ENCODE measurements at regions not wholly inside any gene's neighbourhood (a gene's known extent, or its start where the extent isn't known, plus 50 kb on each side); places are given as distances from the start of the nearest gene placed in this dataset.

- no peaks in the 10 kb centered on the region for H3K36me3 ChIP-seq (ENCODE audit: low read depth)
- H3K4me1 ChIP-seq (ENCODE audit: insufficient read depth) = no peaks in the 10 kb centered on the region
- no peak overlapping the region for H3K4me3 ChIP-seq
- no peaks in the 10 kb centered on the region for H3K9me3 ChIP-seq (ENCODE audit: low read depth)
- H2AFZ ChIP-seq = no peak overlapping the region
- no peak overlapping the region for H3K4me2 ChIP-seq (ENCODE audit: unreplicated experiment)
- H3K79me2 ChIP-seq (ENCODE audit: insufficient read depth) = no peaks in the 10 kb centered on the region
- H4K20me1 ChIP-seq (ENCODE audit: insufficient read depth) = no peaks in the 10 kb centered on the region
- H3F3A ChIP-seq (ENCODE audit: insufficient read depth) = no peaks in the 10 kb centered on the region
- in situ Hi-C loops (cut with MboI) = no loop called here
- H3K27me3 ChIP-seq (replicated peaks; ENCODE audit: insufficient read depth) = peaks cover 15% of the 10 kb centered on the region
- TF ChIP-seq EZH2phosphoT487 (IDR thresholded peaks at IDR 0.05; ENCODE audit: insufficient read depth, low read depth) = no peak
- no peak for TF ChIP-seq EZH2 (IDR thresholded peaks at IDR 0.05; ENCODE audit: insufficient read depth, poor library complexity, severe bottlenecking)
- WGBS, 2 experiments (ENCODE audit: low coverage in 1 of 2, low lambda C conversion rate in 2 of 2, missing lambda C conversion rate in 2 of 2) = 49% methylated on average over 4 of the region's 4 CpGs
- H3K9me2 ChIP-seq (ENCODE audit: insufficient read depth) = no peaks in the 10 kb centered on the region
- no peak for DNase-seq
- H3K9ac ChIP-seq = no peak overlapping the region
- no peak overlapping the region for H3K27ac ChIP-seq
Measured at GRCh38 chr10:125495386-125495785, 187.6 kb downstream of the TEX36 start.

- 5 to 7% methylated on average over 10 of the region's 10 CpGs for WGBS, 2 experiments (ENCODE audit: low coverage in 1 of 2, low lambda C conversion rate in 2 of 2, missing lambda C conversion rate in 2 of 2)
- in situ Hi-C loops (cut with MboI) = no loop called here
- no peaks in the 10 kb centered on the region for H3K4me1 ChIP-seq (ENCODE audit: insufficient read depth)
- H3K9ac ChIP-seq = no peak overlapping the region
- no peaks in the 10 kb centered on the region for H3K9me2 ChIP-seq (ENCODE audit: insufficient read depth)
- no peak overlapping the region for H2AFZ ChIP-seq
- H3F3A ChIP-seq (ENCODE audit: insufficient read depth) = no peaks in the 10 kb centered on the region
- peaks cover 13% of the 10 kb centered on the region for H3K27me3 ChIP-seq (replicated peaks; ENCODE audit: insufficient read depth)
- H4K20me1 ChIP-seq (ENCODE audit: insufficient read depth) = no peaks in the 10 kb centered on the region
- no peak for DNase-seq
- no peaks in the 10 kb centered on the region for H3K79me2 ChIP-seq (ENCODE audit: insufficient read depth)
- H3K9me3 ChIP-seq (ENCODE audit: low read depth) = no peaks in the 10 kb centered on the region
- TF ChIP-seq EZH2 (IDR thresholded peaks at IDR 0.05; ENCODE audit: insufficient read depth, poor library complexity, severe bottlenecking) (no peak), EZH2phosphoT487 (IDR thresholded peaks at IDR 0.05; ENCODE audit: insufficient read depth, low read depth) (no peak)
- H3K36me3 ChIP-seq (ENCODE audit: low read depth) = no peaks in the 10 kb centered on the region
- no peak overlapping the region for H3K27ac ChIP-seq
- no peak overlapping the region for H3K4me2 ChIP-seq (ENCODE audit: unreplicated experiment)
- H3K4me3 ChIP-seq = no peak overlapping the region
Measured at GRCh38 chr10:125494651-125495239, 188.2 kb downstream of the TEX36 start.

- H2AFZ ChIP-seq = no peak overlapping the region
- no peaks in the 10 kb centered on the region for H3K36me3 ChIP-seq (ENCODE audit: low read depth)
- no peaks in the 10 kb centered on the region for H4K20me1 ChIP-seq (ENCODE audit: insufficient read depth)
- in situ Hi-C loops (cut with MboI) = no loop called here
- H3K4me2 ChIP-seq (ENCODE audit: unreplicated experiment) = no peak overlapping the region
- H3K79me2 ChIP-seq (ENCODE audit: insufficient read depth) = no peaks in the 10 kb centered on the region
- no peak for TF ChIP-seq EZH2 (IDR thresholded peaks at IDR 0.05; ENCODE audit: insufficient read depth, poor library complexity, severe bottlenecking)
- TF ChIP-seq EZH2phosphoT487 (IDR thresholded peaks at IDR 0.05; ENCODE audit: insufficient read depth, low read depth) = no peak
- no peak overlapping the region for H3K4me3 ChIP-seq
- H3K27ac ChIP-seq = no peak overlapping the region
- no peaks in the 10 kb centered on the region for H3K4me1 ChIP-seq (ENCODE audit: insufficient read depth)
- no peak for DNase-seq
- 38 to 44% methylated on average over 2 of the region's 2 CpGs for WGBS, 2 experiments (ENCODE audit: low coverage in 1 of 2, low lambda C conversion rate in 2 of 2, missing lambda C conversion rate in 2 of 2)
- no peaks in the 10 kb centered on the region for H3F3A ChIP-seq (ENCODE audit: insufficient read depth)
- peaks cover 9% of the 10 kb centered on the region for H3K27me3 ChIP-seq (replicated peaks; ENCODE audit: insufficient read depth)
- H3K9ac ChIP-seq = no peak overlapping the region
- H3K9me2 ChIP-seq (ENCODE audit: insufficient read depth) = no peaks in the 10 kb centered on the region
- no peaks in the 10 kb centered on the region for H3K9me3 ChIP-seq (ENCODE audit: low read depth)
Measured at GRCh38 chr10:125491381-125491780, 191.6 kb downstream of the TEX36 start.

DNA sequence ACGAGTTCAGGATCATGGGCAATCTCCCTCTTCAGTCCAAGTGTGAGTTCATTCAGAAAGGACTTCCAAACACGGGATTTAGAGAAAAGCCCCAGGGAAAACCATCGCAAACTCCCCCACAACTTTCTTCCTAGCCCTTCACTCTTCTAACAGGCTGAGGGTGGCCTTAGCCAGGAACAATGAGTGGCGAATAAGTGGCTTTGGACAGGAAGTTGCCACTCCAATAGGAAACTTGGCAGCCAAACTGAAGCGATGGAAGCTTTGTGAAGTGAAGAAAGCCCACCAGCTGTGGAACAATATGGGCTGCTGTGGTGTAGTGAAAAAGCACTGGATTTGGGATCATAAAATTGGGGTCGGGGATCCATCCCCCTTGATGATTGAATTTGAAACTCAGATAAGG is 193.2 kb downstream of the TEX36 start:
- TF ChIP-seq EZH2phosphoT487 (IDR thresholded peaks at IDR 0.05; ENCODE audit: insufficient read depth, low read depth) (no peak), EZH2 (IDR thresholded peaks at IDR 0.05; ENCODE audit: insufficient read depth, poor library complexity, severe bottlenecking) (no peak)
- 47 to 50% methylated on average over 6 of the region's 6 CpGs for WGBS, 2 experiments (ENCODE audit: low coverage in 1 of 2, low lambda C conversion rate in 2 of 2, missing lambda C conversion rate in 2 of 2)

DNA sequence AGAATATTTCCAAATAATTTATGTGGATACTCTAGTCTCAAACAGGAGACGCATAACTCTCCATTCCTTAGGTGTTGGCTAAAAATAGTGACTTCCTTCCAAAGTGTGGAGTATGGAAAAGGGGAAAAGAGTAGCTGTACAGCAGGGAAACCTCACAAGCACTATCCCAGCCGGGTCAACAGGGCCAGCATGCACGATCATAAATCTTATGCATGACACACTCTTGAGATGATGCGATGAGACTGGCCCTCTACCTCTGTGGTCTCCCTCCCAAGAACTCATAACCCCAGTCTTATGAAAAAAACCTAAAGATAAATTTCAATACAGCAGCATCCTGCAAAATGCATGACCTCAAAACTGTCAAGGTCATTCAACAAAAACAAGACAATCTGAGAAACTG is 197.3 kb downstream of the TEX36 start:
- H3K27me3 ChIP-seq (replicated peaks; ENCODE audit: insufficient read depth) = peaks cover 3% of the 10 kb centered on the region; the same call in 1 of the 2 replicates
- in situ Hi-C loops (cut with MboI) = no loop called here
- no peaks in the 10 kb centered on the region for H4K20me1 ChIP-seq (ENCODE audit: insufficient read depth)
- H3K27ac ChIP-seq = no peak overlapping the region
- H3K79me2 ChIP-seq (ENCODE audit: insufficient read depth) = no peaks in the 10 kb centered on the region
- H2AFZ ChIP-seq = no peak overlapping the region
- H3K4me1 ChIP-seq (ENCODE audit: insufficient read depth) = no peaks in the 10 kb centered on the region
- H3K4me3 ChIP-seq = no peak overlapping the region
- no peaks in the 10 kb centered on the region for H3F3A ChIP-seq (ENCODE audit: insufficient read depth)
- no peaks in the 10 kb centered on the region for H3K9me3 ChIP-seq (ENCODE audit: low read depth)
- no peak overlapping the region for H3K9ac ChIP-seq
- no peak overlapping the region for H3K4me2 ChIP-seq (ENCODE audit: unreplicated experiment)
- WGBS, 2 experiments (ENCODE audit: low coverage in 1 of 2, low lambda C conversion rate in 2 of 2, missing lambda C conversion rate in 2 of 2) = 62 to 64% methylated on average over 4 of the region's 4 CpGs
- TF ChIP-seq EZH2phosphoT487 (IDR thresholded peaks at IDR 0.05; ENCODE audit: insufficient read depth, low read depth) (no peak), EZH2 (IDR thresholded peaks at IDR 0.05; ENCODE audit: insufficient read depth, poor library complexity, severe bottlenecking) (no peak)
- H3K36me3 ChIP-seq (ENCODE audit: low read depth) = no peaks in the 10 kb centered on the region
- DNase-seq = no peak
- no peaks in the 10 kb centered on the region for H3K9me2 ChIP-seq (ENCODE audit: insufficient read depth)

More for the DNA sequence above, 193.2 kb downstream of the TEX36 start:
- no peaks in the 10 kb centered on the region for H4K20me1 ChIP-seq (ENCODE audit: insufficient read depth)
- no peak overlapping the region for H3K4me2 ChIP-seq (ENCODE audit: unreplicated experiment)
- H3K36me3 ChIP-seq (ENCODE audit: low read depth) = no peaks in the 10 kb centered on the region
- no peaks in the 10 kb centered on the region for H3K79me2 ChIP-seq (ENCODE audit: insufficient read depth)
- no peak for DNase-seq
- H3K27ac ChIP-seq = no peak overlapping the region
- in situ Hi-C loops (cut with MboI) = no loop called here
- H2AFZ ChIP-seq = no peak overlapping the region
- no peaks in the 10 kb centered on the region for H3F3A ChIP-seq (ENCODE audit: insufficient read depth)
- H3K9ac ChIP-seq = no peak overlapping the region
- no peaks in the 10 kb centered on the region for H3K9me2 ChIP-seq (ENCODE audit: insufficient read depth)
- no peak overlapping the region for H3K4me3 ChIP-seq
- peaks cover 9% of the 10 kb centered on the region for H3K27me3 ChIP-seq (replicated peaks; ENCODE audit: insufficient read depth)
- no peaks in the 10 kb centered on the region for H3K9me3 ChIP-seq (ENCODE audit: low read depth)
- H3K4me1 ChIP-seq (ENCODE audit: insufficient read depth) = no peaks in the 10 kb centered on the region
